Gastroesophageal sphincter (tissue), 3 donors: ENCODE measurements at regions not wholly inside any gene's neighbourhood (a gene's known extent, or its start where the extent isn't known, plus 50 kb on each side); places are given as distances from the start of the nearest gene placed in this dataset.

ENCODE experiments used
- POLR2A ChIP-seq, 2 donors: fragments of 450-650 bp; IDR thresholded peaks; one replicate each; pipeline ENCODE4 v1.6.1; 2017; ENCODE audit warnings: antibody characterized with exemption in 2 of 2, mild to moderate bottlenecking in 2 of 2, moderate library complexity in 1 of 2
- POLR2AphosphoS5 ChIP-seq: sonication (generic); formaldehyde crosslinking; IDR thresholded peaks from one replicate; pipeline ENCODE4 v1.6.1; 2017; ENCODE audit warnings: antibody characterized with exemption
- TF ChIP-seq, protein P1 (sequence below), 4 experiments: fragments of 200-600 bp in 2 of 4; fragments of 450-650 bp in 2 of 4; sonication (generic) in 1 of 4; IDR thresholded peaks; one replicate each; pipeline ENCODE4 v1.5.1; 2017 to 2019; ENCODE audit warnings: antibody characterized with exemption in 4 of 4, mild to moderate bottlenecking in 2 of 4, moderate library complexity in 2 of 4

DNA sequence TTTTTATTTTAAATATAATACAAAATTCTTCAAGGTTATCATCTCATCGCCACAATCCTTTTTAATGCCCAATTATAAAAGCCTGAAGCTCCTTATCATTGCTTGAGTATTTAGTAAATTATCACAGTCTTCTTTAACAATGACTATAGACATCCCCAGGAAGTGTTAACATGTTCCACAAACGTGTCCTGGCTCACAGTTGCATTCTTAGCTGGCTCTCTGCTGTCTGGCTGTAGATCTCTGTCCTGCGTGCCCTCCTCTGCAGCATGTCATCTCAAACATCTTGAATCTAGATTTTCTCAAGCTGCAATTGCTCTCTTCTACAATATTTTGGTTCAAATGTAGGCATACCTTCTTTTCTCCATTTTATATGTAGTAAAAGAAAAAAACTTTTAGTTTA, 885.2 kb downstream of the EPHA7 start:
- TF ChIP-seq, protein P1, sequence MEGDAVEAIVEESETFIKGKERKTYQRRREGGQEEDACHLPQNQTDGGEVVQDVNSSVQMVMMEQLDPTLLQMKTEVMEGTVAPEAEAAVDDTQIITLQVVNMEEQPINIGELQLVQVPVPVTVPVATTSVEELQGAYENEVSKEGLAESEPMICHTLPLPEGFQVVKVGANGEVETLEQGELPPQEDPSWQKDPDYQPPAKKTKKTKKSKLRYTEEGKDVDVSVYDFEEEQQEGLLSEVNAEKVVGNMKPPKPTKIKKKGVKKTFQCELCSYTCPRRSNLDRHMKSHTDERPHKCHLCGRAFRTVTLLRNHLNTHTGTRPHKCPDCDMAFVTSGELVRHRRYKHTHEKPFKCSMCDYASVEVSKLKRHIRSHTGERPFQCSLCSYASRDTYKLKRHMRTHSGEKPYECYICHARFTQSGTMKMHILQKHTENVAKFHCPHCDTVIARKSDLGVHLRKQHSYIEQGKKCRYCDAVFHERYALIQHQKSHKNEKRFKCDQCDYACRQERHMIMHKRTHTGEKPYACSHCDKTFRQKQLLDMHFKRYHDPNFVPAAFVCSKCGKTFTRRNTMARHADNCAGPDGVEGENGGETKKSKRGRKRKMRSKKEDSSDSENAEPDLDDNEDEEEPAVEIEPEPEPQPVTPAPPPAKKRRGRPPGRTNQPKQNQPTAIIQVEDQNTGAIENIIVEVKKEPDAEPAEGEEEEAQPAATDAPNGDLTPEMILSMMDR (IDR thresholded peaks at IDR 0.05) = no peak
- TF ChIP-seq POLR2A (IDR thresholded peaks at IDR 0.05) (no peak), POLR2AphosphoS5 (no peak)
